ENCODE measurements at regions not wholly inside any gene's neighbourhood (a gene's known extent, or its start where the extent isn't known, plus 50 kb on each side); places are given as distances from the start of the nearest gene placed in this dataset.

- TF ChIP-seq POLR2AphosphoS5 (IDR thresholded peaks at IDR 0.05) (no peak), CTCF (IDR thresholded peaks at IDR 0.05) (no peak), POLR2A (IDR thresholded peaks at IDR 0.05) (no peak)
These were observed 1343.7 kb downstream of the BRD1 start for GRCh38 chr22:48483764-48484528.
